CD4-positive, alpha-beta T cell treated with Interleukin-6 for 4 hours (primary cell): ENCODE measurements at regions not wholly inside any gene's neighbourhood (a gene's known extent, or its start where the extent isn't known, plus 50 kb on each side); places are given as distances from the start of the nearest gene placed in this dataset.

Experiments
- DNase-seq: peaks from one replicate; pipeline ENCODE4 v3.0.0-alpha.2; 2020; ENCODE audit warnings: mixed read lengths

DNA sequence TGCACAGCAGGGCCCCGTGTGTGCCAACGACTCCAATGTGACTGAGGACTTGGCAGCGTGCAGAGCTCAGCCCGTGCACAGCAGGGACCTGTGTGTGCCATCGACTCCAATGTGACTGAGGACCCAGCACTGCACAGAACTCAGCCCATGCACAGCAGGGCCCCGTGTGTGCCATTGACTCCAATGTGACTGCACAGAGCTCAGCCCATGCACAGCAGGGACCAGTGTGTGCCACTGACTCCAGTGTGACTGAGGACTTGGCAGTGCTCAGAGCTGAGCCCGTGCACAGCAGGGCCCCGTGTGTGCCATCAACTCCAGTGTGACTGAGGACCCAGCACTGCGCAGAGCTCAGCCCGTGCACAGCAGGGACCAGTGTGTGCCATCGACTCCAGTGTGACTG, 347.8 kb upstream of the B3GAT1 start:
- no peak for DNase-seq

DNA sequence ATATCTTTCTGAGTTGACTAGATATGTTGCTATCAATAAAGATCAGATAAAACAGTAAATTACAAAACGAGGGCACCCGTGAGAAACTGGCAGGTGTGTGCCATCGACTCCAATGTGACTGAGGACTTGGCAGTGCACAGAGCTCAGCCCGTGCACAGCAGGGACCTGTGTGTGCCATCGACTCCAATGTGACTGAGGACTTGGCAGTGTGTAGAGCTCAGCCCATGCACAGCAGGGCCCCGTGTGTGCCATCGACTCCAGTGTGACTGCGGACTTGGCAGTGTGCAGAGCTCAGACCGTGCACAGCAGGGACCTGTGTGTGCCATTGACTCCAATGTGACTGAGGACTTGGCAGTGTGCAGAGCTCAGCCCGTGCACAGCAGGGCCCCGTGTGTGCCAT, 347.2 kb upstream of the B3GAT1 start:
- no peak for DNase-seq

DNA sequence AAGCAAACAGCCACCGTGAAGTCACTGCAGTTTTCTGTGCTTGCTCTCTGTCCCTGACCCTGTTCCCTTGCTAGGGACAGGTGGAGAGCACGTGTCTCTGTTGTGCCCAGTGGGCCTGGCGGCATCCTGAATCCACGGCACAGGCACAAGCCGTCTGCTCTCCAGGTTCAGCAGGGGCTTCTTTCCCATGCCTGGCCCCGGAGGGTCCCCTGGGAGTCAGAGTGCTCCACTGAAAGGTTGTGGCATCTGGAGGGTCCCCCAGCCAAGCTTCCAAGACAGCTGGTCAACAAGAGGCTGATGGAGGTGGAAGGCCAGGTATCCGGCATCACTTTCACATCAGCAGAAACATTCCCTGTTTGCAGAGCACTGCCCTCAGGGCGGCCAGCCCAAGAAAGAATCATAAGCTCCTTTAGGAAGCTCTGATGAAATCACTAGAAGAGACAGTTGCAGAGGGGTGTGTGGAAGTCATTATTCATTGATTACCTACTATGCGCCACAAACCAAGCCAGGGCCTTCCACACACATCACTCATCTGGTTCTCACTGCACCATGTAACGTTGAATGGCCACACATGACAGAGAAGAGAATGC, 346.4 kb upstream of the B3GAT1 start:
- no peak for DNase-seq

DNA sequence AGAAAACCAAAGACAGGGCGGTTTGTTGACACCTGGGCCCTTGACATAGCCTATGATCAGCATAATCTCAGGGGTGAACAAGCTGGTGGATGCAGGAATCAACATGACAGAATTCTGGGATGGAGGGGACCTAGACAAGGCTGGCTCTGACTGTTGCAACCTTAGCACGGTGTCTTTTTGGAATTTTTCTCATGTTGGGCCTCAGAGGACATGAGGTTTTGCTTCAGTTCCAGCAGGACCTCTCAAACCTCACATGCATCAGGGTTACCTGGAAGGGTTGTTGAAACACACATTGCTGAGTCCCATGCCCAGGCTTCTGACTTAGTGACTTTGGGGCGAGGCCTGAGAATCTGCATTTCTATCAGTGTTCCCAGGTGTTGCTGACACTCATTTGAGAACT, 345.6 kb upstream of the B3GAT1 start:
- DNase-seq, result no peak

DNA sequence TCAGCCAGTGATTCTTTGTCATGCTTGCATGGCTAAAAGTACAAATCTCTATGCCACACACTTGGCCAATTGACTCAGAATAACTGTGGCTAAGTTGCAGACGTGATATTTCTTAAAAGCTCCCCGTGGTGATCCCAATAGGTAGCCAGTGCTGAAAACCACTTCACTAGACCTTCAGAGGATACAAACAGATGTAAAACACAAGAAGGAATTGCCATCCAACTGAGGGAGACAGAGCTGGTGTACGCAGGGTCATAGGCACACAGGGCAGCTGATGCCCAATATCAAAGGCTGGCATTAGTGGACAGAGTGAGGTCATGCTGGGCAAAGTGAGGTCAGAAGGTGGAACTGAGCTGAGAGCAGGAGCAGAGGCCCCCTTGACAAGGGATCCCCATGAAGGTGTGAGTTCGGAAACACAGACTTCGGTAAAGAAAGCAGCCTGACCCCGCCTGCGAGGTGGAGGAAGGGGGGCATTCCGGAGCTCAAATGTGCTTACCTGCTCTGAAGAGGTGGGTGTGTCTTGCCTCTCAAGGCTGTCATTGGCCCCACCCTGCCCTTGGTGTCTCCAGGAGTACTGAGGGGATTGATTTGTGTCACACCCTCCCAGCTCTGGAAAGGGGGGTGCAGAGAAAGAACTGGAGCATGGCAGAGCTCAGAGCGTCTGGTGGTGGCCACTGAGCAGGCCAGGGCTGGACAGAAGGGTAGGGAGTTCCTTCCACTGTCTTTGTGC, 344.9 kb upstream of the B3GAT1 start:
- no peak for DNase-seq

DNA sequence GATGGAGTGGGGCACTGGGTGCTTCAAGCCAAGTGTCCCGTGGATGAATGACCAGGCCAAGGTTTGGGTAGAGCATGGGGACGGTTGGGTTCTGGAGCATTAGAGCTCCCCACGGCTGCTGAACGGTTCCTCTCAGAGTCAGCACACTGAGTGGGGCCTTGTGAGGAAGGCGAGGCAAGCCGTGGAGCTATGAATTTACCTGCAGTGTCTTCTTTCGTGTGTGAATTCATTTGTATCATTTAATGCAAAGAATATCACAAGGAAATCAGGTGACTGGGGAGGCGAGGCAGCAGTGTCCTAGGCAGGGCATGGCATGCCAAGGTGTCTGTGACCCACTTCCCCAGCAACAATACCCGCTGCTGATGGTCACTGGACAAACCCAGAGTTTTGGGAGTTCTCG, 343.5 kb upstream of the B3GAT1 start:
- DNase-seq, result no peak

DNA sequence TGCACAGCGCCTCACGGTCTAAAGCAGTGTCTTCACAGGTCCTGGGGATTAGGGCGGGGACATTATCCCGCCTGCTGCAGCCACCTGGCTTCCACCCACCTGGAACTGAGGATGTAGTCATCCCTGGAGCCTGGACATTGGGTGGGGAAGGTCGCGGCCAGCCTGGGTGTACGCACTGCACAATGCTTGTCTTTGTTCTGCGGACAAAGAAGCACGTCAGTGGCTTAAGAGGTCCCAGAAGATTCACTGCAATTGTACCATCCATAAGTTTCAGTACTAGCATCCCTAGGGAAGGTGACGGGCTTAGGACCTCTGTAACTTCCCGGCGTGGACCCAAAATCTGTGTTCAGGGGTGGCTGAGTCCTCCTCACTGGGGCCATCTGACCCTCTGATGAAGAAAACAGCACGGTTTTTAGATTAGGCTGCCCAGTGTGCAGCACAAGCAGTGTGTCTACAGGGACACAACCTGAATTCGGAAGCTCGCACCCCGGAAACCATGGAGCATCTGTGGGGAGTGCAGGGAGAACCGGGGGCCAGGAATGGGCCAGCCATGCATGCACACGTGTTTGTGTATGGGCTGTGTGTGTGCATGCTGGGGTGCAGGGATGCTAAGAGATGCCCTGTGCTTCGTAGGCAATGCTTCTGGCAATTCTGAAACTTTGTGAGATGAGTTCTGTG, 342.6 kb upstream of the B3GAT1 start:
- DNase-seq, result no peak

DNA sequence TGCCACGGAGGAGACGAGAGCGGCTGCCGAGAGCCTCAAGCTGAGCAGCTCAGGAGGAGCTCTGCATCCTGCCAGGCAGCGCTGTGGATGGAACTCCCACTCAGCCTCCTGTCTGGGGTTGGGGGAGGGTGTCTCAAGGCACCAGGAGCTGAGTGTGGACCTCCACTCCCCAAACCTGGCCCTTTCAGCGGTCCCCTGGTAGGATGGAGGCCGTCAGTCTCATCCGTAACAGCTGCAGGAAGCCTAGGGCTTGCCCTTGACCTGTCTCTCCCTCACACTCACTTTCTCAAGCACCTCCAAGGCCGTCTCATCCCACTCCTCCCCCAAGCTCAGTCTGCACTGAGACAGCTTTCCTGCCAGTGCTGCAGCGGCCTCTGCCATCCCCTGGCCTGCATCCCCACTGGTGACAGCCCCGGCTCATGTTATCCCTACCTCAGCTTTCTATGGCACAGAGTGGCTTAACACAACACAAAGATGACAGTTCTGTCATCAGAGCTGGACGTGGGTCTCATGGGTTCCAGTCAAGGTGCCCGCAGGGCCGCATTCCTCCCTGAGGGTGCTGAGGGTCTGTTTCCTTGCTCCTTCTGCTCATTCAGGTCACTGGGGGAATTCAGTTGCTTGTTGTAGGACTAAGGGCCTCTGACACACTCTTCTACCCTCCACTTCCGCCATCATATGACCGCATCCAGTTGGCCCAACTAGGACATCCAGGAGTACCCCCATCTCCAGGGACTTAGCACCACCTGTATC, 341.9 kb upstream of the B3GAT1 start:
- no peak for DNase-seq

DNA sequence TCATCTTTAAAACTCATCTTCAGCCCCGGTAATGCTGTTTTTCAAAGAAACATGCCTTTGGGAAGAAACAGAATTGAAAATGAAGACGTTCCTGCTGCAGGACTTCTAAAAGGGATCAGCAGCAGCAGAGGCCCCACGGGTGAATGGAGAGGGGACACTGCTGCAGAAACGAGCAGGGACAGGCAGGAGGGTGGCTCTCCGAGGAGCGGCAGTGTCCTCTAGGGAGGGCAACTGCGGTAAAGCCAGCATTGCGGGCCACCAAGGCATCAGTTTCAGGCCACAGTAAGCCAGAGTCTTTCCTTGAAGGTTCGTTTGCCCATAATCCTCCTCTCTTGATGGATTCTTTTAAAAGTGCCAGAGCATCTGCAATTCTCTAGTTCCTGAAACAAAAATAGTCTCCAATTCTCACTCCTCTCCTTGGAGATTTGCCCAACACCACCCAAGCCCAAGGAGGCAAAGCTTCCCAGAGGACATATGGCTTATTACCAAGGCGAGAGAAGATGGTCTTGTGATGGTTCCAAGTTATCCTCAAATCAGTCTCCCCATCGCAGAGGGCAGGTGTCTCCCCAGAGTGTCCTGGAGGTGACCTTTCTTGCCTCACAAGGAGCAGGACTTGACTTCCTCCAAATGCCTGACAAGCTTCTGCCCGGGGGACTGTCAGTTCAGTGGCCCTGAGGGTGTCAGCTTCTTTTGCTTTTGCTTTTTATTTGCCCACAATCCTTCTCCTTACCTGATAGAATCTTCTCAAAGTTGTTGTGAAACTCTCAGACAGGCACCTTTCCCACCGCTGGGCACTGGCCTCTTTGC, 341.1 kb upstream of the B3GAT1 start:
- no peak for DNase-seq

DNA sequence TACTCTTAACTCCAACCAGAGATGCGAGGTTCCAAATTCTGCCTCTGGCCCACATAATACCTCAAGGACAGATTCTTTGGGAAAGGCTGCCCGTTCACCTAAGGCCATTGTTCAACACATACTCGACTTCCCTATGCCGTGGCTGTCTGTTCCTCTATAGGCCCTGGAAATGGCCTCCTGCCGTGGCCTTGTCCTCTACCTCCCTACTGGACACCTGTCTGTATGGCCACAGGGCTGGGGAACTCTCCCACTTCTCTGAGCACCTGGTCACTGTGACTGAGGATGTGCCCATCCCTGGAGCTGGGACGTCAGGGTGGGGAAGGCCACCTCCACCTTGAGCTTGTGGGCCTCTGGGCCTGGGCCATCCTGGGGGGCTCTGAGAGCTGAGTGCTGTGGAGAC, 340.5 kb upstream of the B3GAT1 start:
- no peak for DNase-seq

DNA sequence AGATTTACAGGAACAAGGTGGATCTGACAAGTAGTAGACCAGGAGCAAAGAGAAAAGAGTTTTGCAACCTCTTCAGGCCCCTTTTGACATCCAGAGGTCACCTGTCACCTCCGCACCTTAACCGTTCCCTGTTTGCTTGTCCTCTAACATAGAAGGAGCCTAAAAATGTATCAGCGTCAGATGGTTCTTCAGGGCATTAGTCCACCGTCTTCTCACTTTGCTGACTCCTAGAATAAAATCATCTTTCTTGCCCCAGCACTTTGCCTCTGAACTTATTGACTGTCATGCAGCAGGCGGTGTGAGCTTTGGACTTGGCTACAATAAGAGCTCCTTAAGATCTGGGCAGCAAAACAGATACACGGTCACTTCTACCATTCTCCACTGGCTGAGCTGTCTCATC, 339.7 kb upstream of the B3GAT1 start:
- DNase-seq, result no peak

DNA sequence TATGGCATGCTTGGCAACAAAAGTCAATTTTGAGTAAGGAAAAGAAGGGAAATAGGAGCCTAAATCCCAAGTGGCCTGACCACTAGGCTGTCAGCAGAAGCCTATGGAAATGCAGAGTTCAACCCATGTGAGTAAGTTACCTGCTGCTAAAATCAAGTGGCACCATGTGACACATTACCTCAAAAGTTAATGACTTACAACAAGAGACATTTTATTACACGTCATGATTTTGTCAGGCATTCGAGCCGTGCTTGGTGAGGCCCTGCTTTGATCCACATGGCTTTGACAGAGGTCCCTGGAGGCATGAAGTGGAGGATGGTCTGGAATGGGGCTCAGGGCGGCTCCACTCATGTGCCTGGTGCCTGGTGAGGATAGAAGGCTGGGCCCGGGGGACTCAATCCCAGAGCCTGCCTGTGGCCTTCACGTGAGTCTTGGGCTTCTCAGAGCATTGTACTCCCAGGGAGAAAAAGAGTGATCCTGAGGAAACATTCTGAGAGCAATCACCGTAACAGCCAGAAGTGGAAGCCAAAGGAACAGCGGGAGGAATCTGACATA, 339.1 kb upstream of the B3GAT1 start:
- DNase-seq, result no peak

DNA sequence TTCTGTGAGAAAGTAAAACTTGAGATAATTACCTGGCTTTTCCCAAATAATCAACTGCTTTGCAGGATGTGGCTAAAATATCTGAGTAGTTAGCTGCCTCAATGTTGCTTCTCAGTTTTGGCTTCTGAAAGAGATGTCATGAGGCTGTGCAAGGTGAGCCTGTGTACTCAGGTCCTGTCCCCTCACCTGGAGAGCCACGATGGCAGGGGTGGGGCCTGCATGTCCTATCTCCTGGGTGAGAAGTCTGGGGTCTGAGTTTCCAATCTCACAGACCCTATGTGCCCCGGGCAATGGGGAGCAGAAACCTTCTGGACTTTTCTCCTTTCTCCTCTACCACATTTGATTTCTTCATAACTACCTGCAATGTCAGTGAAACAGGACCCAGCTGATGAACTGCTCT, 338.6 kb upstream of the B3GAT1 start:
- DNase-seq, result no peak

DNA sequence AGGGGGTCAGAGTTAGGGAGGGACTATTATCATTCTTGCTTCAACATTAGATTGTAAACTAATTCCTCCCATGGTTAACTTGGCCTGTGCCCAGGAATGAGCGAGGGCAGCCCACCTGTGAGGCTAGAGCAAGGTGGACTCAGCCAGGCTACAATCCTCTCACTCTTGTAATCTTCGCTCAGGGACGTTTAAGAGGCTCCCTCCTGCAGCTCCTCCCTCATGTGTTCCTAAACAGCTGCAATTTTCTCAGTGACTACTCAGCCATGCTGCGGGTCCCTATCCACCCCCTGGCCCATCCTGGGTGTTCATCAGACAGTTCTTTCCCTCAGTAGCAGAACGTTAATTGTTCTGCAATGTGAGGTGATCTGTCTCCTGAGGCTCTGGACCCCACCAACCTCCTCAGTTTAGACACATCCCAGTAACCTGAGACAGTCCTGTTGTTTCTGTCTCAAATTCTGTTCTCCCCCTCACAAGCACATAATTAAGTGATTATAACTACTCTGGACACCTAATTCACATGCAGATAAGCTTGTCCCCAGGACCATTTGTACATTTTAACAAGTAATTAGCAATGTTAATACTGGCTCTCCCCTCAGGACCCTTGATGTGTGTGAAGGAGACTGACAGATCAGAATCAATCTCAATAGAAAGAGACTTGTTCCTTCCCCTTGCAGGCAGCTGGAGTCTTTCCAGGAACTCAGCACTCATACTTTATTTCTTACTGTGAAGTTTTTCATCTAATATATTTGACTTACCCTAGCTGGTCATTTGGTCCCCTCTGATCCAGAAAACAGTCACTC, 337.2 kb upstream of the B3GAT1 start:
- DNase-seq, result no peak

DNA sequence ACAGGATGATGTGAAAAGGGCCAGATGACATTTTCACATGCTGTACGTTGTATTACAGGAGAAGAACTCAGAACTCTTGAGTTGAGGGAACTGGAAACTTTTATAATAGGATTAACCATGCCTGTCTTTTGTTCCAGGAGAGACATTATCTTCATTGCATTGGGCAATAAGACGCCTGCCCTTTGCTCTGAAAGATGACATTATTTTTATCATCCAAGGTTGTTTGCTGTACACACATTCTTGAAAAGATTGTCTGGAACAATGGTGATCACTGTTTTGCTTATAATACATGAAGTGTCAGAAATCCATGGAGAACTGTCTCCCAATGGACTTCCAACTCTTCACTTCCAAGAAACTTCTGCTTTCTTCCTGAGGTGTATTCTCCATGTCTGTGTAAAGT, 334.6 kb upstream of the B3GAT1 start:
- no peak for DNase-seq

DNA sequence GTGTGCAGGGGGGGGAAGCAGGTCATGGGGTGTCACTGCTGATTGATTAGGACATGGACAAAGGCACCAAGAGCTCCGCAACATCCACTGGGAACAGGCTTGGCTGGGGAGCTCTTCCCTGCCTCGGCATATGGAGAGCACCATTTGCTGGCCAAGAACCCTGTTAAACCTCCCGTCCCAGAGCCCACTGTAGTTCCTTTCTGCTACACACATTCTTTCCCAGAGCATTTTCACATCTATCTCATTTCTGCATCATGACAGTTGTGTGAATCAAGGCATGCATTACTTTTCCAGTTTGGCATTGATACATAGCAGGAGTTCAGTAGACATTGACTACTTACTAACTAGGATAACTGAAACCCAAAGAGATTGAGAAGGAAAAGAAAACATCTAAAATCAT, 333.4 kb upstream of the B3GAT1 start:
- no peak for DNase-seq

DNA sequence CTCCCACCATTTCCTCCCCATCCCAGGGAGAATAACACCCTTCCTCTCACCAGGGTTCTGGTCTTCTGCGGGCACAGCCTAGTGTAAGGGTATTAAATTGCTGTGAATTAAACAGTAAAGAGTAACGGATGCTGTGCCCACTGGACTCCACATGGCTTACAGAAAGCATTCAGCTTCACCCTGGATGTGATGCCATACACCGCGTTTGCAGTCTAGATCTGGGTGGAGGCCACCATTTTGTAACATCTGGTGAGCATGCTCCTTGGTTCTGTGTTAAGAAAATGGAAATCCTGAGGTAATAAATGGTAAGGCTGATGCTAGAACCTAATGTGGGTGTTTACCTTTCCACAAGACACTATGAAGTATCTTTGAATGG, 331.8 kb upstream of the B3GAT1 start:
- DNase-seq, result no peak

DNA sequence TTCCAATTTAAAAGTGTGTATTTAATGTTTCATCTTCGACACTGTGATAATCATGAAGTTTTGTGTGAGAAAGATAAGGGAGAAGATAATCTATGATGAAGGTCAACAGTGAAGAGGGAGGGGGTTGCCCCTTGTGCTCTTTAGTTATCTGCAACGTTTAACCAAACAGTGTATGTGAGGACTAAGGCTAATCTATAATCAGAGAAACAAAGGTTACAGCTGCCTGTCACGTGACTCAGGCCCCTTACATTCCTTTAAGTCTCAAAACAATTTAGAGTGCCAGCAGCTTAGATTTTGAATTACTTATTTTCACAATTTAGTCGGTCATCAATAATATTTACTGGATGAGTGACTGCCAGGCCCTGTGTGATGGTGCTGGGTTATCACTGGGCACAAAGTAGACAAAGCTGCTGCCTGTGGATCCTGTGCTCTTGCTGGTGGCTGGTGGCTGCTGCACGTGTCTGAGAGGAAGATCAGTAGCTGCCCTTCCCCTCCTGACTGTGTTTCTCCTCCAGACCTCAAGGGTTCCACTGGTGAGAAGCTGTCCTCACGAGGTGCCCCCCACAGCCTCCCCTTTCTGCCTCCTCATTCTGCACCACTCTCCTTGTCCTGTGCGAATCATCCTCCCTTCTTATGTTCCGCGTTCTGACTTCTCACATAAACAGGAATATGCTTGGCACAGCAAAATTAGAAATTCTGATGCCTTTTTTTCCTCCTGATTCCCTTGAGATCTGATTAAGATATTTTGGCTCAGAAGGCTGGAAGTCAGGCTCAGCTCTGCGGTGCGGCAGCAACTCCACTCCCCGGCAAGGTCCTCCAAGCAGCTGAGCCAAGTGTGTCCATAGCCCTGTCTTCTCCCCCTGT, 331.1 kb upstream of the B3GAT1 start:
- no peak for DNase-seq

DNA sequence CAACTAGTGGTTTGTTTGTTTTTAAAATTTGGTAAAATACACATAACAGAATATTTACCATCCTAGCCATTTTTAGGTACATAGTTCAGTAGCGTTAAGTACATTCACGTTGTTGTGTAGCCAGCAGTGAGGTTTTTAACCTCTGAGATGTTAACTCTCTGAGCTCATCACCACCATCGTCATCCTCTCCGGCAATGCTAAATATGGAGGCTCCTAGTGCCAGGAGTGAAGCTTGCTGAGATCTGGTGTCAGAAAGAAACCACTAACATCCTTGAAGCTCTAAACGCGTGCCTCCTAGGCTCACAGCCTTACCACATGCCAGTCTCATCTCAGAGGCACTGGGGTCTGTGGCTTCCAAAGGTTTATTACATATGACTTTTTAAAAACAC, 330.2 kb upstream of the B3GAT1 start:
- DNase-seq, result no peak

DNA sequence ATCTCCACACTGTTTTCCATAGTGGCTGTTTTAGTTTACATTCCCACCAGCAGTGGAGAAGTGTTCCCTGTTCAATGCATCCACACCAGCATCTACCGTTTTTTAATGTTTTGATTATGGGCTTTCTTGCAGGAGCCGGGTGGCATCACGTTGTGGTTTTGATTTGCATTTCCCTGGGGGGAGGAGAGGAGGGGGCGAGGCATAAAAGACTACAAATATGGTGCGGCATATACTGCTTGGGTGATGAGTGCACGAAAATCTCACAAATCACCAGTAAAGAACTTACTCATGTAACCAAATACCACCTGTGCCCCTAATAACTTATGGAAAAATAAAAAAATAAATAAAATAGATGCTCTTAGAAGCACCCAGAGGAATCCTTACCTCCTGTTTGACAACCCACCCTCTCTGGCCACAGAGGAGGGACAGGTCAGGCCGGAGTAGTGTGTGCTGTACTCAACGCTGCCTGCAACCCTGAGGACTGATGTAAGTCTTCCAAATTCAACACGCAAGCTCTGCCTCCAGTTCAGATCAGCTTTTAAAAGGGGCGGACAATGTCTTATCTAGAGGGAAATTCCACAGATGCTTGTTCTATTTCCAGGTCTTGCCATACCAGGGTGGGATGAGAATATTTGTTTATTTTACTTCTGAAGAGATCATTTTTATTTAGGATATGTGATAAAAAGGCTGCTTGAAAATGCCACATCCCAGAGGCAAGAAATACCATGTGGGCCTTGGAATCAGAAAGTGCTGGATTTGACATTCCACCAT, 329.6 kb upstream of the B3GAT1 start:
- DNase-seq, result no peak
